OCI-LY7 (cell line): ENCODE measurements at regions not wholly inside any gene's neighbourhood (a gene's known extent, or its start where the extent isn't known, plus 50 kb on each side); places are given as distances from the start of the nearest gene placed in this dataset.

Experiments
- BruUV-seq: library from RNA; stranded (reverse); fragments of 400-500 nt; replicated peaks from 2 replicates; lab custom pipeline; 2021; lab: Mats Ljungman, UMichigan
- CTCF ChIA-PET: fragments of 300-600 bp; sonication (Branson Sonifier 250); formaldehyde crosslinking; loops from one replicate; lab custom pipeline; 2022; ENCODE audit warnings: antibody characterized with exemption; ENCODE audit not compliant: unreplicated experiment; lab: Charles Lee
- POLR2A ChIA-PET: fragments of 300-600 bp; sonication (Branson Sonifier 250); formaldehyde crosslinking; loops from one replicate; lab custom pipeline; 2022; ENCODE audit warnings: antibody characterized with exemption; lab: Charles Lee
- DNase-seq: peaks from one replicate; pipeline ENCODE4 v3.0.0-alpha.2; 2015; ENCODE audit warnings: low spot score
- H2AFZ ChIP-seq: fragments of 200-600 bp; sonication (generic), shearing (Covaris generic); 2 replicates; pipeline ENCODE4 v1.6.1; 2014; ENCODE audit warnings: mild to moderate bottlenecking, antibody characterized with exemption, low read length, moderate library complexity
- H3K27ac ChIP-seq: fragments of 200-600 bp; sonication (generic); 2 replicates; pipeline ENCODE4 v1.5.1; 2014; ENCODE audit warnings: mixed run types, low read depth, mild to moderate bottlenecking, moderate library complexity, low read length, inconsistent platforms; ENCODE audit not compliant: poor library complexity, severe bottlenecking
- H3K36me3 ChIP-seq: fragments of 200-600 bp; sonication (generic); 2 replicates; pipeline ENCODE4 v1.6.1; 2014; ENCODE audit warnings: mild to moderate bottlenecking, antibody characterized with exemption, low read length, moderate library complexity, mixed read lengths; ENCODE audit not compliant: insufficient read depth
- H3K4me1 ChIP-seq: fragments of 200-600 bp; sonication (generic); 2 replicates; pipeline ENCODE4 v1.5.1; 2014; ENCODE audit warnings: mild to moderate bottlenecking, low read length; ENCODE audit not compliant: insufficient read depth, poor library complexity, severe bottlenecking
- H3K4me2 ChIP-seq: fragments of 200-600 bp; sonication (generic); 2 replicates; pipeline ENCODE4 v1.6.1; 2014; ENCODE audit warnings: mild to moderate bottlenecking, low read length
- H3K4me3 ChIP-seq: fragments of 200-600 bp; sonication (generic); 2 replicates; pipeline ENCODE4 v1.5.1; 2014; ENCODE audit warnings: mild to moderate bottlenecking, low read depth, low read length; ENCODE audit not compliant: poor library complexity, severe bottlenecking
- H3K79me2 ChIP-seq: fragments of 200-600 bp; sonication (generic); 2 replicates; pipeline ENCODE4 v1.6.1; 2016; ENCODE audit warnings: low read depth, mild to moderate bottlenecking, low read length, moderate library complexity, mixed read lengths; ENCODE audit not compliant: insufficient read depth
- H3K9me2 ChIP-seq: fragments of 200-600 bp; sonication (generic); 2 replicates; pipeline ENCODE4 v1.6.1; 2016; ENCODE audit warnings: mild to moderate bottlenecking, low read length, mixed read lengths; ENCODE audit not compliant: insufficient read depth
- H3K9me3 ChIP-seq: fragments of 200-600 bp; sonication (generic); 2 replicates; pipeline ENCODE4 v1.6.1; 2014; ENCODE audit warnings: mild to moderate bottlenecking, mixed run types, low read length, mixed read lengths
- H4K20me1 ChIP-seq: fragments of 200-600 bp; sonication (generic); 2 replicates; pipeline ENCODE4 v1.6.1; 2014; ENCODE audit warnings: mild to moderate bottlenecking, antibody characterized with exemption, low read length, moderate library complexity, mixed read lengths; ENCODE audit not compliant: insufficient read depth
- EZH2phosphoT487 ChIP-seq: fragments of 200-600 bp; sonication (generic); IDR thresholded peaks from 2 replicates; pipeline ENCODE4 v1.6.1; 2018; ENCODE audit warnings: low read depth, borderline replicate concordance, mild to moderate bottlenecking, mixed run types, antibody characterized with exemption, low read length, moderate library complexity, mixed read lengths
- intact Hi-C: fragments of 100-400 bp; cut with micrococcal nuclease; formaldehyde crosslinking; loops from one replicate; pipeline ENCODE4 v1.10.0; 2022; ENCODE audit not compliant: unreplicated experiment
- TF ChIP-seq, protein P1 (sequence below): fragments of 200-600 bp; sonication (generic); conservative IDR thresholded peaks from 2 replicates; pipeline ENCODE4 v1.5.1; 2014; ENCODE audit warnings: mild to moderate bottlenecking, antibody characterized with exemption, low read length, moderate library complexity, mixed read lengths

DNA sequence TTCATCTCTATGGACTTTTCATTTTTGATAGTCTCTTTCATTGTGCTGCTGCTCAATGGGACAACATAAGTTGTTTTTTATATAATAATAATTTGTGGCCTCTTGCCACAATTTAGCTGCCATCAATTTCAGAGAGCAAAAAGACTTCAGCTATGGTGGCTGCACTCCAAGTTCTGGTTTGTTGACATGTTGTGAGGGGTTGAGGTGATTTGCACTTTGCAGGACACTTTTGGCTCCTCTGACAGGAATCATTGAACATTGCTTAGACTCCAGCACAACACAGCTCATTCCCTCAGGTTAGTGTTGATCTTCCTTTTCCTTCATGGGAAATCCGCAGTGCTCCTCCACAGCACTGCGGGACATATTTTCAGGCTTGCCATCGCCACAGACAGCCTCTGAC lies 725.4 kb upstream of the TSPY4 start:
- Histone ChIP-seq H3K4me2 (no peak overlapping the region), H3K9me2 (no peaks in the 10 kb centered on the region), H3K4me3 (no peak overlapping the region), H4K20me1 (no peaks in the 10 kb centered on the region), H2AFZ (no peak overlapping the region), H3K9me3 (no peaks in the 10 kb centered on the region), H3K36me3 (no peaks in the 10 kb centered on the region), H3K27ac (no peak overlapping the region), H3K79me2 (no peaks in the 10 kb centered on the region), H3K4me1 (no peaks in the 10 kb centered on the region)
- intact Hi-C loops, result no loop called here
- TF ChIP-seq, protein P1, sequence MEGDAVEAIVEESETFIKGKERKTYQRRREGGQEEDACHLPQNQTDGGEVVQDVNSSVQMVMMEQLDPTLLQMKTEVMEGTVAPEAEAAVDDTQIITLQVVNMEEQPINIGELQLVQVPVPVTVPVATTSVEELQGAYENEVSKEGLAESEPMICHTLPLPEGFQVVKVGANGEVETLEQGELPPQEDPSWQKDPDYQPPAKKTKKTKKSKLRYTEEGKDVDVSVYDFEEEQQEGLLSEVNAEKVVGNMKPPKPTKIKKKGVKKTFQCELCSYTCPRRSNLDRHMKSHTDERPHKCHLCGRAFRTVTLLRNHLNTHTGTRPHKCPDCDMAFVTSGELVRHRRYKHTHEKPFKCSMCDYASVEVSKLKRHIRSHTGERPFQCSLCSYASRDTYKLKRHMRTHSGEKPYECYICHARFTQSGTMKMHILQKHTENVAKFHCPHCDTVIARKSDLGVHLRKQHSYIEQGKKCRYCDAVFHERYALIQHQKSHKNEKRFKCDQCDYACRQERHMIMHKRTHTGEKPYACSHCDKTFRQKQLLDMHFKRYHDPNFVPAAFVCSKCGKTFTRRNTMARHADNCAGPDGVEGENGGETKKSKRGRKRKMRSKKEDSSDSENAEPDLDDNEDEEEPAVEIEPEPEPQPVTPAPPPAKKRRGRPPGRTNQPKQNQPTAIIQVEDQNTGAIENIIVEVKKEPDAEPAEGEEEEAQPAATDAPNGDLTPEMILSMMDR, result no peak
- no peak for TF ChIP-seq EZH2phosphoT487
- no peak for DNase-seq
- ChIA-PET CTCF (no interaction called here), POLR2A (no interaction called here)
- no TSS peak for BruUV-seq

DNA sequence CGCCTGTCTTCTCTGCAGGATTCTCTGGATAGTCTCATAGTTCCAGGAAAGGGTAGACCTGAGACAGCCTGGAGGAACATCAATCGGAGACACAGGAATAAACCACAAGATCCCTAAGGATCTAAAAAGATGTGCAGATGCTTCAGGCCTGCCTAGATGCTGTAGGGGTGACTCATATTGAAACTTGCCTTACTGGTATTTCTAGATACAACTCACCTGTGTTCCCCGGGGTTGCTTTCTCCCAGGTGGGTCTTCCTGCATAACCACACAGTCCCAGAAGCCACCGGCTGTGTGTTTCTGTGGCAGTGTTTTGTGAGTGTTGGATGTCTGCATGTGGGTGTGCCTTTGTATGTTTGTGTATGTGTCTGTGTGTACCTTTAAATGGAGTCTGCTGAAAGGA lies 719.0 kb upstream of the TSPY4 start:
- POLR2A ChIA-PET, result no interaction called here
- no peak for TF ChIP-seq EZH2phosphoT487
- TF ChIP-seq, protein P1, result no peak

DNA sequence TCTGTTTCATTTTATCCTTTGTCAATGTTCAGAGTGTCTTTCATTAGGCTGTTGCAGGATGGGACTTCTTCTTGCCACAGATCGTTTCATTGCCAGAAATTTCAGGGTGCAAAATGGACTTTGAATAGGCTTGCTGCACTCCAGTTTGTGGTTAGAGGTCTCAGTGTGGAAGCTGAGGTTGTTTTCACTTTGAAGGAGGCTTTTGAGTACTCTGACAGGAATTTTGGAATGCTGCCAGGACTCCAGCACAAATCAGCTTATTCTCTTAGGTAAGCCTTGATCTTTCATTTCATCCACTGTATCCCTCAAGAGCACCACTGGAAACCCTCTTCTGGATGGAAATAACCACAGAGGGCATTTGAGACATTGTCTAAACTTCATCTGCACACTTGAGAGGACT lies 715.1 kb upstream of the TSPY4 start:
- CTCF ChIA-PET, result no interaction called here
- H3K9me2 ChIP-seq, result no peaks in the 10 kb centered on the region
- H3K4me1 ChIP-seq, result no peaks in the 10 kb centered on the region
- H3K4me2 ChIP-seq, result no peak overlapping the region
- no peaks in the 10 kb centered on the region for H4K20me1 ChIP-seq
- H3K36me3 ChIP-seq, result no peaks in the 10 kb centered on the region
- H3K4me3 ChIP-seq, result no peak overlapping the region
- no peak for TF ChIP-seq EZH2phosphoT487
- TF ChIP-seq, protein P1, result no peak
- H3K9me3 ChIP-seq, result no peaks in the 10 kb centered on the region
- H3K79me2 ChIP-seq, result no peaks in the 10 kb centered on the region
- BruUV-seq, result no TSS peak
- H2AFZ ChIP-seq, result no peak overlapping the region
- H3K27ac ChIP-seq, result no peak overlapping the region
- intact Hi-C loops, result no loop called here
- DNase-seq, result no peak
- POLR2A ChIA-PET, result no interaction called here

More for the DNA sequence above, 719.0 kb upstream of the TSPY4 start:
- no TSS peak for BruUV-seq
- H3K4me3 ChIP-seq, result no peak overlapping the region
- intact Hi-C loops, result no loop called here
- CTCF ChIA-PET, result no interaction called here
- H3K4me2 ChIP-seq, result no peak overlapping the region
- no peaks in the 10 kb centered on the region for H3K9me3 ChIP-seq
- no peaks in the 10 kb centered on the region for H3K79me2 ChIP-seq
- no peaks in the 10 kb centered on the region for H3K9me2 ChIP-seq
- no peaks in the 10 kb centered on the region for H4K20me1 ChIP-seq
- no peak overlapping the region for H3K27ac ChIP-seq
- H3K4me1 ChIP-seq, result no peaks in the 10 kb centered on the region
- DNase-seq, result no peak
- H3K36me3 ChIP-seq, result no peaks in the 10 kb centered on the region
- no peak overlapping the region for H2AFZ ChIP-seq
